HL-60 (cell line): ENCODE measurements at regions not wholly inside any gene's neighbourhood (a gene's known extent, or its start where the extent isn't known, plus 50 kb on each side); places are given as distances from the start of the nearest gene placed in this dataset.
"Not testable (repeated sequence)": the region's sequence is repeated elsewhere in the genome, so short reads cannot be mapped to it uniquely, and the experiment has no call there.

ENCODE experiments used
- DNase-seq, 2 experiments: peaks; one replicate each; pipeline ENCODE4 v3.0.0-alpha.2; 2010 to 2020; ENCODE audit warnings: low read depth in 1 of 2, low spot score in 1 of 2
- H3K27ac ChIP-seq: fragments of 250-450 bp; sonication (Bioruptor Pico); replicated peaks from 2 replicates; pipeline ENCODE4 v1.5.1; 2020; ENCODE audit warnings: mild to moderate bottlenecking, moderate library complexity
- H3K27me3 ChIP-seq: fragments of 250-450 bp; sonication (Bioruptor Pico); 2 replicates; pipeline ENCODE4 v1.5.1; 2021; ENCODE audit warnings: mild to moderate bottlenecking, moderate library complexity; ENCODE audit not compliant: insufficient read depth, poor library complexity, severe bottlenecking
- H3K4me3 ChIP-seq: replicated peaks from 2 replicates; pipeline ENCODE4 v1.5.1; 2011; ENCODE audit warnings: mild to moderate bottlenecking, control low read depth, low read length; ENCODE audit not compliant: insufficient read depth
- GABPA ChIP-seq: IDR thresholded peaks from 2 replicates; pipeline ENCODE4 v1.6.1; 2012; ENCODE audit warnings: low read depth
- POLR2AphosphoS5 ChIP-seq: IDR thresholded peaks from 2 replicates; pipeline ENCODE4 v1.6.1; 2012; ENCODE audit warnings: low read depth
- SPI1 ChIP-seq: IDR thresholded peaks from 2 replicates; pipeline ENCODE4 v1.6.1; 2012; ENCODE audit warnings: low read depth, mild to moderate bottlenecking, borderline replicate concordance
- TF ChIP-seq, protein P1 (sequence below): IDR thresholded peaks from 2 replicates; pipeline ENCODE4 v1.6.1; 2012; ENCODE audit warnings: low read depth; ENCODE audit not compliant: insufficient replicate concordance
- TF ChIP-seq, protein P2 (sequence below): IDR thresholded peaks from one replicate; pipeline ENCODE4 v1.5.1; 2011; ENCODE audit warnings: low read length, control low read depth, inconsistent platforms; ENCODE audit not compliant: insufficient read depth

GRCh38 chr6:115055579-115055978, 712.8 kb upstream of the HS3ST5 start:
- no peak for DNase-seq
- H3K4me3 ChIP-seq, result no peak overlapping the region
- H3K27ac ChIP-seq, result no peak overlapping the region
- TF ChIP-seq POLR2AphosphoS5 (no peak), SPI1 (no peak), GABPA (no peak)
- TF ChIP-seq, protein P1, sequence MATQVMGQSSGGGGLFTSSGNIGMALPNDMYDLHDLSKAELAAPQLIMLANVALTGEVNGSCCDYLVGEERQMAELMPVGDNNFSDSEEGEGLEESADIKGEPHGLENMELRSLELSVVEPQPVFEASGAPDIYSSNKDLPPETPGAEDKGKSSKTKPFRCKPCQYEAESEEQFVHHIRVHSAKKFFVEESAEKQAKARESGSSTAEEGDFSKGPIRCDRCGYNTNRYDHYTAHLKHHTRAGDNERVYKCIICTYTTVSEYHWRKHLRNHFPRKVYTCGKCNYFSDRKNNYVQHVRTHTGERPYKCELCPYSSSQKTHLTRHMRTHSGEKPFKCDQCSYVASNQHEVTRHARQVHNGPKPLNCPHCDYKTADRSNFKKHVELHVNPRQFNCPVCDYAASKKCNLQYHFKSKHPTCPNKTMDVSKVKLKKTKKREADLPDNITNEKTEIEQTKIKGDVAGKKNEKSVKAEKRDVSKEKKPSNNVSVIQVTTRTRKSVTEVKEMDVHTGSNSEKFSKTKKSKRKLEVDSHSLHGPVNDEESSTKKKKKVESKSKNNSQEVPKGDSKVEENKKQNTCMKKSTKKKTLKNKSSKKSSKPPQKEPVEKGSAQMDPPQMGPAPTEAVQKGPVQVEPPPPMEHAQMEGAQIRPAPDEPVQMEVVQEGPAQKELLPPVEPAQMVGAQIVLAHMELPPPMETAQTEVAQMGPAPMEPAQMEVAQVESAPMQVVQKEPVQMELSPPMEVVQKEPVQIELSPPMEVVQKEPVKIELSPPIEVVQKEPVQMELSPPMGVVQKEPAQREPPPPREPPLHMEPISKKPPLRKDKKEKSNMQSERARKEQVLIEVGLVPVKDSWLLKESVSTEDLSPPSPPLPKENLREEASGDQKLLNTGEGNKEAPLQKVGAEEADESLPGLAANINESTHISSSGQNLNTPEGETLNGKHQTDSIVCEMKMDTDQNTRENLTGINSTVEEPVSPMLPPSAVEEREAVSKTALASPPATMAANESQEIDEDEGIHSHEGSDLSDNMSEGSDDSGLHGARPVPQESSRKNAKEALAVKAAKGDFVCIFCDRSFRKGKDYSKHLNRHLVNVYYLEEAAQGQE, result no peak
- TF ChIP-seq, protein P2, sequence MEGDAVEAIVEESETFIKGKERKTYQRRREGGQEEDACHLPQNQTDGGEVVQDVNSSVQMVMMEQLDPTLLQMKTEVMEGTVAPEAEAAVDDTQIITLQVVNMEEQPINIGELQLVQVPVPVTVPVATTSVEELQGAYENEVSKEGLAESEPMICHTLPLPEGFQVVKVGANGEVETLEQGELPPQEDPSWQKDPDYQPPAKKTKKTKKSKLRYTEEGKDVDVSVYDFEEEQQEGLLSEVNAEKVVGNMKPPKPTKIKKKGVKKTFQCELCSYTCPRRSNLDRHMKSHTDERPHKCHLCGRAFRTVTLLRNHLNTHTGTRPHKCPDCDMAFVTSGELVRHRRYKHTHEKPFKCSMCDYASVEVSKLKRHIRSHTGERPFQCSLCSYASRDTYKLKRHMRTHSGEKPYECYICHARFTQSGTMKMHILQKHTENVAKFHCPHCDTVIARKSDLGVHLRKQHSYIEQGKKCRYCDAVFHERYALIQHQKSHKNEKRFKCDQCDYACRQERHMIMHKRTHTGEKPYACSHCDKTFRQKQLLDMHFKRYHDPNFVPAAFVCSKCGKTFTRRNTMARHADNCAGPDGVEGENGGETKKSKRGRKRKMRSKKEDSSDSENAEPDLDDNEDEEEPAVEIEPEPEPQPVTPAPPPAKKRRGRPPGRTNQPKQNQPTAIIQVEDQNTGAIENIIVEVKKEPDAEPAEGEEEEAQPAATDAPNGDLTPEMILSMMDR, result no peak
- no peaks in the 10 kb centered on the region for H3K27me3 ChIP-seq

DNA sequence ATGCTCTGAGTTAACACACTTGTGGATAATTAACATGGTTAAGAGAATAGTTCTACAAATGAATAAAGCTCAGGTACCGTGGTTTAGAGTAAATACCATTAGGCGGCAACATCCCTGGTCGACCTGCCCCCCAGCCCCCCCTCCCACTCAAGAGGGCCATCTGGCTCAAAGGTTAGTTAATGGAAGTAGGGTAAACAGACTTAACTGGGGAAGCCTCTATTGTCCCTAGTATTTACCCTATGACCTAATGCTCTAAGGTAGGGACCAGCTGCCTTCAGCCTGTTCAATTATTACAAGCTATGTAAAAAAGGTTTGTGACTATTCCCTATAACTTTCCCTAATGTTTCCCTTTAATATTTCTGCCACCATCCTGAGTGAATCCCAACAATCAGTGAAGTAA, 711.4 kb upstream of the HS3ST5 start:
- H3K27ac ChIP-seq, H3K4me3 ChIP-seq, DNase-seq, H3K27me3 ChIP-seq: not testable (repeated sequence)

- DNase-seq, result no peak
- no peak overlapping the region for H3K27ac ChIP-seq
- H3K4me3 ChIP-seq, result no peak overlapping the region
- H3K27me3 ChIP-seq, result no peaks in the 10 kb centered on the region
- no peak for TF ChIP-seq POLR2AphosphoS5
Measured at GRCh38 chr6:115053169-115053860, 710.5 kb upstream of the HS3ST5 start.

DNA sequence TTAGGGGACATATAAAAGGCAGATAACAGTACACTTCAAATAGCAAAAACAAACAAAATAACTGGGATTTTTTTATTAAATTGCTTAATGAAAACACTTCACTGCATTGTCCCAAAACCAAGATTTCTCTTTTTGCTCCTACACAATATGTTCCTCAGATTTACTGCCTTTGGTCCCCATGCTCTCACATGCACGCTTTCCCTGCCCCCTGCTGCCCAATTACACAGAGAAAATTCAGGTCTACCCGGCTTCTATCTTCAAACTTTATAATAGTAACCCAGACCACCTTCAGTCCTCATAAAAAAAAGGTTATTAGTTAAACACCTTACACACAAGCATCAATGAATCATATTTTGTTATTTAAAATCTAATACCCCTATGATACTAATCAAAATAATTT, 673.8 kb upstream of the HS3ST5 start:
- Histone ChIP-seq H3K27me3 (no peaks in the 10 kb centered on the region), H3K27ac (no peak overlapping the region), H3K4me3 (no peak overlapping the region)
- DNase-seq, result no peak
- no peak for TF ChIP-seq SPI1
- no peak for TF ChIP-seq POLR2AphosphoS5
- TF ChIP-seq, protein P1, result no peak
- TF ChIP-seq, protein P2, result no peak
- TF ChIP-seq GABPA, result no peak

- H3K27me3 ChIP-seq, result no peaks in the 10 kb centered on the region
- no peak for DNase-seq
- no peak overlapping the region for H3K27ac ChIP-seq
- TF ChIP-seq, protein P2, result no peak
- TF ChIP-seq SPI1 (no peak), GABPA (no peak), POLR2AphosphoS5 (no peak)
- TF ChIP-seq, protein P1, result no peak
- H3K4me3 ChIP-seq, result no peak overlapping the region
Measured at GRCh38 chr6:115004982-115005381, 662.2 kb upstream of the HS3ST5 start.
